Small intestine (tissue), 7 donors: ENCODE measurements at regions not wholly inside any gene's neighbourhood (a gene's known extent, or its start where the extent isn't known, plus 50 kb on each side); places are given as distances from the start of the nearest gene placed in this dataset.

Experiments
- DNase-seq, 2 donors: peaks; one replicate each; pipeline versions ENCODE4 v3.0.0 to v3.0.0-alpha.2; 2013
- FAIRE-seq: peaks from 2 replicates; lab custom pipeline; 2012; peaks lifted over from hg19 to GRCh38; lab: Jason Lieb, UNC
- H3K27ac ChIP-seq, 3 donors: one replicate each; pipeline ENCODE4 v1.5.1; 2013; ENCODE audit warnings: low read length in 2 of 3, mild to moderate bottlenecking in 2 of 3, control low read depth in 1 of 3, inconsistent platforms in 1 of 3, low read depth in 1 of 3, moderate library complexity in 1 of 3
- H3K27me3 ChIP-seq, 3 donors: one replicate each; pipeline ENCODE4 v1.6.1; 2013; ENCODE audit warnings: low read length in 3 of 3, inconsistent platforms in 1 of 3; ENCODE audit not compliant: control insufficient read depth in 3 of 3, insufficient read depth in 3 of 3
- H3K36me3 ChIP-seq, 3 donors: one replicate each; pipeline ENCODE4 v1.6.1; 2013; ENCODE audit warnings: low read length in 3 of 3, inconsistent platforms in 1 of 3, low read depth in 1 of 3, mild to moderate bottlenecking in 1 of 3, moderate library complexity in 1 of 3; ENCODE audit not compliant: control insufficient read depth in 3 of 3, insufficient read depth in 2 of 3
- H3K4me1 ChIP-seq, 3 donors: one replicate each; pipeline ENCODE4 v1.6.1; 2013; ENCODE audit warnings: low read length in 2 of 3, inconsistent platforms in 1 of 3, low read depth in 1 of 3, mild to moderate bottlenecking in 1 of 3, moderate library complexity in 1 of 3; ENCODE audit not compliant: control insufficient read depth in 3 of 3, insufficient read depth in 2 of 3
- H3K4me3 ChIP-seq, 3 donors: one replicate each; pipeline ENCODE4 v1.5.1; 2013; ENCODE audit warnings: low read length in 3 of 3, control low read depth in 1 of 3, inconsistent platforms in 1 of 3, low read depth in 1 of 3, mild to moderate bottlenecking in 1 of 3, moderate library complexity in 1 of 3
- H3K9me3 ChIP-seq, 2 donors: one replicate each; pipeline ENCODE4 v1.6.1; 2013; ENCODE audit warnings: low read depth in 1 of 2, low read length in 1 of 2; ENCODE audit not compliant: control insufficient read depth in 2 of 2, insufficient read depth in 1 of 2
- WGBS, 3 donors: extraction: QIAGEN DNeasy Blood & Tissue Kit; methylation state at CpG; one replicate each; pipeline ENCODE4 v1.1.7; 2013; 5-methylcytosine and 5-hydroxymethylcytosine counted together
- donor health status: healthy with polysubstance abuse.
- donor health status: control.
- donor health status: control.
- donor health status: Bipolar disorder and iron deficiency.
- donor health status: healthy.

DNA sequence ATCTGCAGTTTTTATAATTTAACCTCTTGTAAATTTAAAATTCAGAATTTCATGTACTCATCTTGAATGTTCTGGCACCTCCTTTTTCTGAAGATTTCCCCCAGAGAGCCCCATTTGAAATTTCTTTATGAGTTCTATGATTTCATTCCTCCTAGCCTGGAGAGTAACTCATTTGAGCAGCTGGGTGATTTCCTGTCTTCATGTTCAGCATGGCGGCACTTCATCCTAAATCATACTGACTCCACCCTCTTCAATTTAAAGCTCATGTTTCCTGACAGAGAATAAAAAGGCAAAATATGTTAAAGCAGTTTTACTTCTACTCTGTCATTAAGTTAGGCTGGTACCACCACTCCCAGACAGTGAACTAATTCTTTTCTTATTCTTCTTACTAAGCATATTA is 250.9 kb upstream of the POU3F2 start:
- WGBS, 3 donors = 58 to 93% (median 85%) methylated on average over 1 of the region's 1 CpG
- no peak for FAIRE-seq
- H3K27me3 ChIP-seq = no peaks in the 10 kb centered on the region
- no peak overlapping the region for H3K27ac ChIP-seq
- no peaks in the 10 kb centered on the region for H3K4me1 ChIP-seq
- H3K36me3 ChIP-seq = no peaks in the 10 kb centered on the region
- no peak for DNase-seq
- H3K4me3 ChIP-seq = no peak overlapping the region
- no peaks in the 10 kb centered on the region for H3K9me3 ChIP-seq

DNA sequence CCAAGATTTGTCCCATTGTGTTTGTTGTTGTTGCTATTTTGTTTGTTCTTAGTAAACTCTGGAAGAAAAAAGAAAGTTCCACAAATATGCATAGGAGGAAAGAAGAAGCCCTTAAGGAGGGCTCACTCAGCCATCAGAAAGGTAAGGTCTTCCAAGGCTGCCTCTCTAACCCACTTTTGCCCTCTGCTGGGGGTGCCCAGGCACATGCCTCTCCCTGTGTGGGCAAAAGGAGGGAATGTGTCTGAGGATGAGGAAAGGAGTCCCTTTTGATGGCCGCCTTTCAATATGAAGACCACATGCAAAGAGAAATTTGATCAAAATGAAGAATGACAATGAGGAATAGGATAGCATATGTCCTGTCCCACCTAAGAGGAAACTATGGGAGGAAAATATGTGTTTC is 248.2 kb upstream of the POU3F2 start:
- Histone ChIP-seq H3K4me3 (no peak overlapping the region), H3K27me3 (no peaks in the 10 kb centered on the region), H3K27ac (no peak overlapping the region), H3K9me3 (no peaks in the 10 kb centered on the region), H3K4me1 (no peaks in the 10 kb centered on the region), H3K36me3 (no peaks in the 10 kb centered on the region)
- no peak for DNase-seq
- 41 to 95% (median 91%) methylated on average over 1 of the region's 1 CpG for WGBS, 3 donors
- FAIRE-seq = no peak

DNA sequence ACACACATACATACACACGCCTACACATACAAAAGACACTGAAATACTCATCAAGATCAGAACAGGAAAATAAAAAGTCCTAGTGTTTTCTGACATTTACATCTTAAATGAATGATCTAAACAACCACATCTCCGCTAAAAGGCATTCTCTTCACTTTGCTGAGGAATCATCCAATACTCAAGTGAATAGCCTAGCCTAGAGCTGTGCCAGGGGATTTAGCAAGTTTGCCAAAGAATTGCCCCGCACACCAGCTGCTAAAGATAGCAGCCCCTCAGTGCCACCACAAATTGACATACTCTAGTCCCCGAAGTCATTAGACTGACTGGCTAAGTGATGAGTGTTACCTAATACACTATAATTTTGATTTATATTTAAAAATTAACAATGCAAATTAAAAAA is 246.8 kb upstream of the POU3F2 start:
- H3K27ac ChIP-seq = no peak overlapping the region
- DNase-seq (no peak), FAIRE-seq (no peak)
- no peaks in the 10 kb centered on the region for H3K27me3 ChIP-seq
- WGBS, 3 donors = 79 to 88% (median 86%) methylated on average over 4 of the region's 4 CpGs
- no peaks in the 10 kb centered on the region for H3K9me3 ChIP-seq
- no peak overlapping the region for H3K4me3 ChIP-seq
- H3K4me1 ChIP-seq = no peaks in the 10 kb centered on the region
- H3K36me3 ChIP-seq = no peaks in the 10 kb centered on the region

DNA sequence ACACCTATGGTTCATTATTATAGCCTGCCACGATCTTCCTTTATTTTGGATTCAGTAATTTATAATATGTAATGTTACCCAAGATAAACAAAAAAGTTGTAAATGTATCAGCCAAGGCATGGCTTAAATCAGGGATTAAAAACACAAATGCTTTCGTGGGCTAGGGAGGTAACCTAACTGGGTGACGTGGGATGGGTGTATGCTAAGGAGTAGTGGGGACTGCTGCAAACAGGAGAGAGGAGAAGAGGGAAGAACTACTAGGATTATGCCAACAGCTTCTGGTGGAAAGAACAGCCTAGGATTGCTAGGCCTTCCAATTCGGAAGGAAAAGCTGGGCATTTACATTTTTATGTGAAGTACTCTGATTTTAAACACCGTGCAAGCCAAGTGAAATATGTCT is 244.8 kb upstream of the POU3F2 start:
- Histone ChIP-seq H3K9me3 (no peaks in the 10 kb centered on the region), H3K36me3 (no peaks in the 10 kb centered on the region), H3K4me1 (no peaks in the 10 kb centered on the region), H3K4me3 (no peak overlapping the region), H3K27ac (no peak overlapping the region), H3K27me3 (no peaks in the 10 kb centered on the region)
- WGBS, 3 donors = 58 to 72% (median 67%) methylated on average over 5 of the region's 5 CpGs
- DNase-seq = no peak
- no peak for FAIRE-seq

DNA sequence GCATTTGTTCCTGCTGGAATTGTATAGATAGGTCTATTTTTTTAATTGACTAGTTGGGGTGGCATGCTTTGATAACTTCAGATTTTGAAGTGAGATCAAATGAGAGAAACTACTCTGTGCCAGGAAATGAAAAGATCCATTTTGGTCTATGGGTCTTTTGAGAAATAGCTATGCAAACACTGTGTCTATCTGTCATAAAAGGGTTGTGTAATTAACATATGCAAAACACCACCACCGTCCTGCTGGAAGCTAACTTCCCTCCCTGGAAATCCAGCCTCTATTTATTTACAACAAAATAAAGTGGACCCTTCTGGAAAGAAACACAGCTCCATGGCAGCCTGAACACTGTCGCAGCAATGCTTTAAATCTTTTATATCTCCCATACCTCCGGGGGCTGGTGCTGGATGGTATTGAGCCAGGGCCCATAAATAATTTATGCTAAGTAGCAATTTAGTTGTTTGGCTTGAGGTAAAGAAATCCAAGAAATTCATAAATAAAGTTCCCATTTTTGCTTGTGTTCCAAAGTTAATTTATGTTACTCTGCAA is 244.2 kb upstream of the POU3F2 start:
- Histone ChIP-seq H3K4me3 (no peak overlapping the region), H3K27ac (no peak overlapping the region), H3K36me3 (no peaks in the 10 kb centered on the region), H3K27me3 (no peaks in the 10 kb centered on the region), H3K4me1 (no peaks in the 10 kb centered on the region), H3K9me3 (no peaks in the 10 kb centered on the region)
- FAIRE-seq (no peak), DNase-seq (no peak)
- WGBS, 3 donors = 55 to 67% (median 65%) methylated on average over 3 of the region's 3 CpGs

DNA sequence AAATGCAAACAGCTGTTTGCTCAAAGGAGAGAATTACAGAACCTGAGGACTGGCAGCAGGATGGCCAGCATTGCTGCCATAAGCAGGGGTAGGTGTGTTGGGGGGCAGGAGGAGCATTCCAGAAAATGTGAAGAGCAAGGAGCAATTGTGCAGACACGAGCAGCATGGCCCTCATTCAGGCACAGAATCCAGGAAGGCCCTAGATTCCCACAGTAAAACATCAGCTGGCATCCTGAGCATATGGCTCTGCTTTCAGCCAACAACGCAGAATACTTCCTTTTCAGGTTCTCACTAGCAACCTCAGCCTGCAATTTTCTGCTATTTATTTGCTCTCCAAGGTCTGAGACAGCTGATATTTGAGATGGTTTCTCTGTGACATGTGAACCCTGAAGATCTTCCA is 243.4 kb upstream of the POU3F2 start:
- Histone ChIP-seq H3K27me3 (no peaks in the 10 kb centered on the region), H3K36me3 (no peaks in the 10 kb centered on the region), H3K4me3 (no peak overlapping the region), H3K9me3 (no peaks in the 10 kb centered on the region), H3K27ac (no peak overlapping the region), H3K4me1 (no peaks in the 10 kb centered on the region)
- DNase-seq (no peak), FAIRE-seq (no peak)
- WGBS, 3 donors = 20 to 36% (median 23%) methylated on average over 2 of the region's 2 CpGs

DNA sequence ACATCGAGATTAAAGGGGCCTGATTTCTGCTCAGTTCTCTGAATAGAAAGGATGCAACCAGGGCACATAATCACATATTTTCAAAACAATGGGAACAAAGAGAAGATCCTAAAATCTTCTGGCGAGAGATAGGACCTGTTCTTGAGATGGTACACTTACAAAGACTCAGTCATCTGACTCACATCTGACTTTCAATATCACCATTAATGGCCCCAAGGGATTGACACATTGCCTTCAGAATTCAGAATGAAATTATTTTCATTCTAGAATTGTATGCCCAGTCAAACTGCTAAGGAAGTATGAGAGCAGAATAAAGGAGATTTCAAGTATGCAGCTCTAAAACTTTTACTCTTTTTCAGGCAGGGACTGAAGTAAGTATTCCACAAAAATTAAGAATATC is 240.7 kb upstream of the POU3F2 start:
- 73 to 85% (median 81%) methylated on average over 2 of the region's 2 CpGs for WGBS, 3 donors
- DNase-seq (no peak), FAIRE-seq (no peak)
- no peaks in the 10 kb centered on the region for H3K9me3 ChIP-seq
- H3K36me3 ChIP-seq = no peaks in the 10 kb centered on the region
- H3K27ac ChIP-seq = no peak overlapping the region
- no peaks in the 10 kb centered on the region for H3K4me1 ChIP-seq
- H3K4me3 ChIP-seq = no peak overlapping the region
- H3K27me3 ChIP-seq = no peaks in the 10 kb centered on the region

DNA sequence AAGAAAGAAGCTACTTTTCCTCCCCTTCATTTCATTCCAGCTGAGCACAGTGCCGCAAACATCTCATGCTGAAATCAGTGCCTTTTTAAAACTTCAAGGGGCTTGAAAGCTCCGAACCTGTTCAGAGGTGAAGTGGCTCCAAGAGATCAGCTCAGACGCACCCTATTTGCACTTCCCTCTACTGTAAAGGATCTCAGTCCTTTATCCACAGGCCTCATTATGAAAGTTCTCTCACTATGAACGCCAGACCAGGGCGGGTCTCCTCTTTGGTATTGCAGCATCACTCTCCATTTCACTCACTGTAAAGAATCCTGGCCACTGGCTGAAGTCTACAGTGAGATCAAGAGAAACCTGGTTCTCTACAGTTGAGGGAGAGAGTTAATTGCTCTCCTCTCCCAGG is 232.7 kb upstream of the POU3F2 start:
- FAIRE-seq (no peak), DNase-seq (no peak)
- Histone ChIP-seq H3K36me3 (no peaks in the 10 kb centered on the region), H3K27ac (no peak overlapping the region), H3K4me1 (no peaks in the 10 kb centered on the region), H3K9me3 (no peaks in the 10 kb centered on the region), H3K27me3 (no peaks in the 10 kb centered on the region), H3K4me3 (no peak overlapping the region)
- WGBS, 3 donors = 62 to 77% (median 71%) methylated on average over 5 of the region's 5 CpGs

DNA sequence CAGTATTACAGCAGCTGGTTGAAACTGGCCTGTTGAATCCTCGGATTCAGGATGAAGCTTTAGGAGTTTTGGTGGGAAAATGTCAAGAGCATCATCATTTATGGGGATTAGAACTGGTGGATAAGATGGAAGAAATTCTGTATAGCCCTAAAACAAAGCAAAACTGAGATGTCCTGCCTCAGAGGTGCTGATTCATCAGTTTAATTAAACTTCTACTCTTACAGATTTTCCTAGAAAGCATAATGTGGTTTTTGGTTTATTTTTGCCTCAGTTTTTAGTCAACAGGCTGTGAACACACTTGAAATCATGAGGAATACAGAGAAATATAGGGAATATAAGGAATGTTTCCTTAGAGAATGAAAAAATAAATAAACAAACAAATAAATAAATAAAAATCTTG is 228.7 kb upstream of the POU3F2 start:
- no peaks in the 10 kb centered on the region for H3K4me1 ChIP-seq
- no peak for FAIRE-seq
- no peaks in the 10 kb centered on the region for H3K27me3 ChIP-seq
- WGBS, 3 donors = 31 to 78% (median 64%) methylated on average over 1 of the region's 1 CpG
- H3K9me3 ChIP-seq = peaks cover 0 to 3% of the 10 kb centered on the region in 2 donors
- H3K27ac ChIP-seq = no peak overlapping the region
- H3K36me3 ChIP-seq = no peaks in the 10 kb centered on the region
- H3K4me3 ChIP-seq = no peak overlapping the region
- DNase-seq = no peak
